Endothelial cell of umbilical vein (primary cell): ENCODE measurements at regions not wholly inside any gene's neighbourhood (a gene's known extent, or its start where the extent isn't known, plus 50 kb on each side); places are given as distances from the start of the nearest gene placed in this dataset.

Experiments
- BruUV-seq: library from RNA; stranded (reverse); fragments of 400-500 nt; replicated peaks from 2 replicates; lab custom pipeline; 2021; lab: Mats Ljungman, UMichigan
- CTCF ChIA-PET: fragments of 300-600, 350-600 bp; sonication (Branson Sonifier 250); formaldehyde crosslinking; loops from one replicate; lab custom pipeline; 2021; ENCODE audit warnings: antibody characterized with exemption, inconsistent platforms; lab: Charles Lee
- POLR2A ChIA-PET: fragments of 300-600, 350-600 bp; sonication (Branson Sonifier 250); formaldehyde crosslinking; loops from one replicate; lab custom pipeline; 2021; ENCODE audit warnings: antibody characterized with exemption, inconsistent platforms; lab: Charles Lee
- DNase-seq: peaks from one replicate; pipeline ENCODE4 v3.0.0-alpha.2; 2011; ENCODE audit warnings: low read depth, low spot score
- FAIRE-seq: peaks from 2 replicates; lab custom pipeline; 2011; peaks lifted over from hg19 to GRCh38; lab: Jason Lieb, UNC
- H2AFZ ChIP-seq: 2 replicates; pipeline ENCODE4 v1.6.0; 2012; ENCODE audit warnings: low read depth, low read length, control low read depth, inconsistent platforms
- H3K27ac ChIP-seq: 2 replicates; pipeline ENCODE4 v1.5.1; 2011; ENCODE audit warnings: low read depth, mild to moderate bottlenecking, control low read depth, low read length, moderate library complexity; ENCODE audit not compliant: insufficient read depth
- H3K27me3 ChIP-seq, 2 experiments: 2 replicates each; pipeline versions ENCODE4 v1.6.0 to v1.6.1; 2011; ENCODE audit warnings: low read length in 2 of 2, mixed read lengths in 1 of 2; ENCODE audit not compliant: control insufficient read depth in 2 of 2, insufficient read depth in 2 of 2
- H3K36me3 ChIP-seq, 2 experiments: 2 replicates in 1 of 2; 3 replicates in 1 of 2; pipeline ENCODE4 v1.5.1; 2011; ENCODE audit warnings: low read length in 2 of 2, mild to moderate bottlenecking in 1 of 2, moderate library complexity in 1 of 2; ENCODE audit not compliant: control insufficient read depth in 2 of 2, insufficient read depth in 2 of 2; ENCODE audit errors: extremely low read depth in 1 of 2
- H3K4me1 ChIP-seq: 3 replicates; pipeline ENCODE4 v1.5.1; 2011; ENCODE audit warnings: mild to moderate bottlenecking, low read length; ENCODE audit not compliant: control insufficient read depth, insufficient read depth; ENCODE audit errors: extremely low read depth
- H3K4me2 ChIP-seq: 2 replicates; pipeline ENCODE4 v1.6.1; 2011; ENCODE audit warnings: low read length, control low read depth, mixed read lengths; ENCODE audit not compliant: insufficient read depth
- H3K4me3 ChIP-seq, 3 experiments: fragments of 200-600 bp in 1 of 3; sonication (generic), shearing (Covaris generic) in 1 of 3; replicated peaks in 1 of 3; 2 replicates each; pipeline ENCODE4 v1.5.1; 2011 to 2016; ENCODE audit warnings: control low read depth in 3 of 3, low read length in 3 of 3, mild to moderate bottlenecking in 2 of 3, inconsistent platforms in 1 of 3, low read depth in 1 of 3, moderate library complexity in 1 of 3; ENCODE audit not compliant: insufficient read depth in 1 of 3
- H3K79me2 ChIP-seq: 2 replicates; pipeline ENCODE4 v1.6.0; 2012; ENCODE audit warnings: low read length, inconsistent platforms; ENCODE audit not compliant: control insufficient read depth, insufficient read depth
- H3K9ac ChIP-seq: replicated peaks from 2 replicates; pipeline ENCODE3; 2011; ENCODE audit warnings: low read length, control low read depth; ENCODE audit not compliant: insufficient read depth; ENCODE audit errors: extremely low read depth
- H3K9me1 ChIP-seq: replicated peaks from 3 replicates; pipeline ENCODE4 v1.6.0; 2011; ENCODE audit warnings: mild to moderate bottlenecking, low read length; ENCODE audit not compliant: control insufficient read depth, insufficient read depth; ENCODE audit errors: extremely low read depth
- H3K9me3 ChIP-seq: replicated peaks from 2 replicates; pipeline ENCODE4 v1.5.1; 2012; ENCODE audit warnings: low read length, inconsistent platforms; ENCODE audit not compliant: control insufficient read depth, insufficient read depth
- H4K20me1 ChIP-seq: replicated peaks from 2 replicates; pipeline ENCODE3; 2011; ENCODE audit warnings: mild to moderate bottlenecking, low read length; ENCODE audit not compliant: control insufficient read depth, insufficient read depth; ENCODE audit errors: extremely low read depth
- EZH2 ChIP-seq: IDR thresholded peaks from 2 replicates; pipeline ENCODE4 v1.6.1; 2012; ENCODE audit warnings: borderline replicate concordance, low read depth, mild to moderate bottlenecking, moderate library complexity, low read length, inconsistent platforms; ENCODE audit not compliant: severe bottlenecking
- FOS ChIP-seq: IDR thresholded peaks from 2 replicates; pipeline ENCODE4 v1.6.1; 2011; ENCODE audit warnings: mild to moderate bottlenecking, low read length, moderate library complexity, borderline replicate concordance; ENCODE audit not compliant: insufficient read depth
- GATA2 ChIP-seq: IDR thresholded peaks from 2 replicates; pipeline ENCODE4 v1.7.0; 2011; ENCODE audit warnings: low read depth, mild to moderate bottlenecking, moderate library complexity, mixed read lengths, low read length; ENCODE audit not compliant: insufficient read length, insufficient read depth
- JUN ChIP-seq: IDR thresholded peaks from 2 replicates; pipeline ENCODE4 v1.6.1; 2011; ENCODE audit warnings: borderline replicate concordance, low read depth; ENCODE audit not compliant: insufficient read length, insufficient read depth
- MYC ChIP-seq: IDR thresholded peaks from one replicate; pipeline ENCODE4 v1.6.1; 2011; ENCODE audit warnings: mild to moderate bottlenecking, low read depth, low read length
- POLR2A ChIP-seq: IDR thresholded peaks from 2 replicates; pipeline ENCODE4 v1.6.1; 2012; ENCODE audit warnings: low read depth, mild to moderate bottlenecking, control low read depth, low read length
- POLR2AphosphoS5 ChIP-seq: IDR thresholded peaks from 2 replicates; pipeline ENCODE4 v1.6.1; 2012; ENCODE audit warnings: low read depth, mild to moderate bottlenecking, control low read depth, low read length, moderate library complexity; ENCODE audit not compliant: insufficient read depth
- dilution Hi-C: fragments of 300-500 bp; cut with MboI; formaldehyde crosslinking; loops from one replicate; pipeline ENCODE4 v1.15.0; 2019; ENCODE audit warnings: low sequenced_read_pairs; ENCODE audit not compliant: extremely low pct_ligation_motif_present
- intact Hi-C: fragments of 100-400 bp; cut with micrococcal nuclease; formaldehyde crosslinking; loops from one replicate; pipeline ENCODE4 v1.10.0; 2022
- TF ChIP-seq, protein P1 (sequence below), 2 donors: IDR thresholded peaks; 1 replicate in 1 of 2; 2 replicates in 1 of 2; pipeline ENCODE4 v1.5.1; 2011; ENCODE audit warnings: low read length in 2 of 2, mild to moderate bottlenecking in 2 of 2, moderate library complexity in 2 of 2, control low read depth in 1 of 2, inconsistent platforms in 1 of 2, low read depth in 1 of 2; ENCODE audit not compliant: insufficient read depth in 1 of 2; ENCODE audit errors: extremely low read depth in 1 of 2
- TF ChIP-seq, protein P2 (sequence below): IDR thresholded peaks from 2 replicates; pipeline ENCODE4 v1.6.1; 2011; ENCODE audit not compliant: insufficient read depth, insufficient read length

DNA sequence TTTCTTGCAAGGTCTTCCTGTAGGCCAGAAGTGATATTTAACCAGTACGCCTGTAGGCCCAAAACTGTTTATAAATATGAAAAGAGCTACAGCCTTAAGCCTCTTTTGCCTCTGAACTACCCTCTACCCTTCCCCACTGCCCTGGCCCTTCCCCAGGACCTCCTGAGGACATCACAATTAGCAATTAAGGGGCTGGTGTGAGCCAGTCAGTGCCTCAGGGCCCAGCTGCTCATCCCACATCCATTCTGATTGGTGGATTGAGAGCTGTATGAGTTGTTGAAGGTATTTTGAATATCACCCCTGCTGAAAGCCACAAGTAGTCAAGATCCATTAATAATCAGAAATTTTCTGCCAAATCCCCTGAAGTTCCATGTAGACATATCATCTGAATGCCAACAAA, 126.3 kb upstream of the TACR1 start:
- FAIRE-seq (no peak), DNase-seq (no peak)
- no peak overlapping the region for H3K27ac ChIP-seq
- no peaks in the 10 kb centered on the region for H3K36me3 ChIP-seq
- ChIA-PET POLR2A (no interaction called here), CTCF (no interaction called here)
- H3K9me3 ChIP-seq = no peaks in the 10 kb centered on the region
- intact Hi-C loops = no loop called here
- no peak overlapping the region for H2AFZ ChIP-seq
- TF ChIP-seq JUN (no peak), POLR2AphosphoS5 (no peak), MYC (no peak), POLR2A (no peak), GATA2 (no peak), EZH2 (no peak), FOS (no peak)
- TF ChIP-seq, protein P1, sequence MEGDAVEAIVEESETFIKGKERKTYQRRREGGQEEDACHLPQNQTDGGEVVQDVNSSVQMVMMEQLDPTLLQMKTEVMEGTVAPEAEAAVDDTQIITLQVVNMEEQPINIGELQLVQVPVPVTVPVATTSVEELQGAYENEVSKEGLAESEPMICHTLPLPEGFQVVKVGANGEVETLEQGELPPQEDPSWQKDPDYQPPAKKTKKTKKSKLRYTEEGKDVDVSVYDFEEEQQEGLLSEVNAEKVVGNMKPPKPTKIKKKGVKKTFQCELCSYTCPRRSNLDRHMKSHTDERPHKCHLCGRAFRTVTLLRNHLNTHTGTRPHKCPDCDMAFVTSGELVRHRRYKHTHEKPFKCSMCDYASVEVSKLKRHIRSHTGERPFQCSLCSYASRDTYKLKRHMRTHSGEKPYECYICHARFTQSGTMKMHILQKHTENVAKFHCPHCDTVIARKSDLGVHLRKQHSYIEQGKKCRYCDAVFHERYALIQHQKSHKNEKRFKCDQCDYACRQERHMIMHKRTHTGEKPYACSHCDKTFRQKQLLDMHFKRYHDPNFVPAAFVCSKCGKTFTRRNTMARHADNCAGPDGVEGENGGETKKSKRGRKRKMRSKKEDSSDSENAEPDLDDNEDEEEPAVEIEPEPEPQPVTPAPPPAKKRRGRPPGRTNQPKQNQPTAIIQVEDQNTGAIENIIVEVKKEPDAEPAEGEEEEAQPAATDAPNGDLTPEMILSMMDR (IDR thresholded peaks at IDR 0.05; ENCODE audit: extremely low read depth in 1 of 2, insufficient read depth in 1 of 2, low read depth in 1 of 2, low read length in 2 of 2) = no peak
- TF ChIP-seq, protein P2, sequence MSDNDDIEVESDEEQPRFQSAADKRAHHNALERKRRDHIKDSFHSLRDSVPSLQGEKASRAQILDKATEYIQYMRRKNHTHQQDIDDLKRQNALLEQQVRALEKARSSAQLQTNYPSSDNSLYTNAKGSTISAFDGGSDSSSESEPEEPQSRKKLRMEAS = no peak
- dilution Hi-C loops = no loop called here
- no TSS peak for BruUV-seq
- H3K9ac ChIP-seq = no peak overlapping the region
- H3K4me2 ChIP-seq = no peak overlapping the region
- H3K79me2 ChIP-seq = no peaks in the 10 kb centered on the region
- no peak overlapping the region for H3K4me3 ChIP-seq
- no peaks in the 10 kb centered on the region for H3K27me3 ChIP-seq
- no peaks in the 10 kb centered on the region for H4K20me1 ChIP-seq
- H3K4me1 ChIP-seq = no peaks in the 10 kb centered on the region
- no peaks in the 10 kb centered on the region for H3K9me1 ChIP-seq
